ENCODE measurements at regions not wholly inside any gene's neighbourhood (a gene's known extent, or its start where the extent isn't known, plus 50 kb on each side); places are given as distances from the start of the nearest gene placed in this dataset.
"Not testable (repeated sequence)": the region's sequence is repeated elsewhere in the genome, so short reads cannot be mapped to it uniquely, and the experiment has no call there.

- DNase-seq (ENCODE audit: low spot score), result no peak
Observed at GRCh38 chr3:40753291-40753770, 228.6 kb downstream of the ZNF621 start.

DNA sequence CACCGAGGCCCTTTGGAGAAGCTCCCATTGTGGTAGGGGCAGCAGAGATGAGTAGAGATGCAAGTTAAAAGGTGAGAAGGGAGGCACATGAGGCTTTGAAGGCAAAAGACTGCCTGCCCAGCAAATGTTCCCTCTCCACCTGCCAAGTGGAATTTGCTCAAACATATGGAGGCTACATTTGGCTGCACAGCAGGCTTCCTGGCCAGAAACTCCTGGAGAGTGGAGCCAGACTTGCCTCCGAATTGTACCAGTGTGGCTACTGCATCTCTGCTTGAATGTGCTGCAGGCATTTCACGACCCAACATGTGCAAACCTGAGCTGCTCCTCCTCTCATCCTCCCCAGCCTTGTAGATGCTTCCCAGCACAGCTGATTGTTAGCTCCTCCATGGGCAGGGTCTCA lies 229.2 kb downstream of the ZNF621 start:
- no peak for DNase-seq (ENCODE audit: low spot score)

GRCh38 chr3:40754994-40755393 lies 230.2 kb downstream of the ZNF621 start:
- no peak for DNase-seq (ENCODE audit: low spot score)

DNA sequence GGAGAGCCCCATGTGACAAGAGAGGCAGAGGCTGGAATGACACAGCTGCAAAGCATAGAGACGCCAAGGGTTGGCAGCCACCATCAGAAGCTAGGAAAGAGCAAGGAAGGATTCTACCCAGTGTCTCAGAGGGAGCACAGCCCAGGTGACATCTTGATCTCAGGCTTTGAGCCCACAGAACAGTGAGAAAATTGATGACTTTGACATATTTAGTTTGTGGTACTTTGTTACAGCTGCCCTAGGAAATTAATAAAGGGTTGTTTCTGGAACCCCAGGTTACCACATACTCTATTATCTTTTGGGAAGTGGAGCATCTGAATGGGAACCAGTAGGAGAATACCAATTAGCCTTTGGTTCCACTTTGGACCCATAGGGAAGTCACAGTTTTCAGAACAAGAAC lies 231.7 kb downstream of the ZNF621 start:
- no peak for DNase-seq (ENCODE audit: low spot score)

- DNase-seq (ENCODE audit: low spot score), result not testable (repeated sequence)
Observed at GRCh38 chr3:40762771-40763170, 238.0 kb downstream of the ZNF621 start.

DNA sequence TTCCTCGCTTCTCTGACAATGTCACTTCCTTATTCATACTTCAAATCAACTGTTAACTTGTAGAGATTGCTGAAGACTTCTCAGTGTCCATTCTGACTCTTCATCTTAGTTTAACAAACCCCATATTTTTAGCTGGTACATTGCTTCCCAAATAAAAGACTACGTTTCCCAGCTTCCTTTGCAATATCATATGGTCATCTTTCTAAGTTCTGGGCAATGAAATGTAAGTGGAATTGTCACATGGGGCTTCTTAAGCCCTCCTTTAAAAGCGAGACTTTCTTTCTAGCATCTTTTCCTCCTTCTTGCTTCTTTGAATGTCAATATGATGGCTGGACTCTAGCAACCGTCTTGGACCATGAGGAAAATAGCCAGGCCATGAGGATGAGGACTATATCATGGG lies 239.0 kb downstream of the ZNF621 start:
- DNase-seq (ENCODE audit: low spot score), result no peak

DNA sequence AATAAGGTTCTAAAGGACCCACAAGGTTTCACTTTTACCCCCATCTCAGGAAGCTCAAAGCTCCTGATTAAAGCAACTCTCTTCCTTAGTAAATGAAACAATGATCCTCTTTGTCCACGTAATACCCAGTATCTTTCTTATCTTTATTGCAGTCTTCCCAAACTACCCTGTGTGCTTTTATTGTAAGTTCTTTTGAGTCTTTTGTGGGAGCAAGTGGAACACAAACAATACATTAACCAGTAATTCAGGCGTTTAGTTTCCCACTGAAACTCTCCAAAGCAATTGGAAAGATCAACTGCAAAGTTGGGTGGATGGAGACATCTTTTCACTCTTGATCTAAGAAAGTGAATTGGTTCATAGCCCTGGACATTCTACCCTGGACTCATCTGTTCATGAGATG lies 240.0 kb downstream of the ZNF621 start:
- DNase-seq (ENCODE audit: low spot score), result no peak

- DNase-seq (ENCODE audit: low spot score), result no peak
Observed at GRCh38 chr3:40765884-40766283, 241.1 kb downstream of the ZNF621 start.

DNA sequence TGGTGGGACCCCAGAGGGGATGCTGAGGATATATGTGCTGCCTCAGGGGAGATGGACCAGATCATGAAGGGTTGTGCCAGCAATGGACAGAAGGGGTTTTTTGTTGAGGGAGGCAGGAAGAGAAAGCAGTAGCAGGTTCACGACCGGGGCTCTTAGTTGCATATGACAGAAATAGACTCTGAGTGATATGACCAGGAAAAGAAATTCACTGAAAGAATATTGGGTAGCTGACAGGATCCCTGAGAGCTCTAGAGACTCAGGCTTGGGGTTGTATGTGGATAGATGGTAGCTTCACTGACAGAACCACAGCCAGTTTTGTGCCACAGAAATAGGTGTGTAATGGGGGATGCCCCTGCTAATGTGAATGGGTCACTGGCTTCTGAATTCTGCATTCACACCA lies 241.6 kb downstream of the ZNF621 start:
- no peak for DNase-seq (ENCODE audit: low spot score)

DNA sequence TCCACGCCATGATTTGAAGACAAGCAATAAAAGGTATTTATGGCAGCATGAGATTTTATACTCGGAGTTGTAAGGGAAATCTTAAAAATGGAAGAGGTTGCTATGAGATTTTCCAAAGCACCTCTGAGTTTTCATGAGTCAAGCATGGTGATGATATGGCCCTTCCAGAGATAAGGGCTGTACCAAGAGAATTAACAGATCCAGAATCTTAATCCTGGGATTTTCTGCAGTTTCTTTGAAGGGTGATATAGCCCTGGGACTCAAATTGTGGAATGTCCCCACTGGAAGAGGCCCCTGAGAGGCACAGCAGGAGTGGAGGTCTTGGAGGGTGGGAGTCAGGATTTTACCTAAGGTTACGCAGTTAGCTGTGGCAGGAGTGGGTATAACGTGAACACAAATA lies 243.3 kb downstream of the ZNF621 start:
- no peak for DNase-seq (ENCODE audit: low spot score)

GRCh38 chr3:40768536-40768935 lies 243.8 kb downstream of the ZNF621 start:
- no peak for DNase-seq (ENCODE audit: low spot score)

DNA sequence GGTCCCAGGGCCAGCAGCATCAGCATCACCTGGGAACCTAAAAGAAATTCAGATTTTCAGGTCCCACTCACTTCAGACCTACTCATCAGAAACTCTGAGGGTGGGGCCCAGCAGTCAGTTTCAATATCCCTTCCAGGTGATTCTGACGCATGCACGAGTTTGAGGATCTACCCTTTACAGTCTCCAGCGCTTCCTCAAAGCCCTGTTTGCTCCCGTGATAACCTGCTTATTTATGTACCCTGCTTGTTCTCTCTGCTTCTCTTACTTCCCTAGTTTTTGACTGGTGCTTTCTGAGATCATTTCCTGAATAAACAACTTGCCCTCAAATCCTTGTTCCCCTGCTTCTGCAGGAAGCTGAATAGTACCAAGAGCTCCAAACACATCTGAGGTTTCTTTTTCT lies 245.3 kb downstream of the ZNF621 start:
- DNase-seq (ENCODE audit: low spot score), result no peak

DNA sequence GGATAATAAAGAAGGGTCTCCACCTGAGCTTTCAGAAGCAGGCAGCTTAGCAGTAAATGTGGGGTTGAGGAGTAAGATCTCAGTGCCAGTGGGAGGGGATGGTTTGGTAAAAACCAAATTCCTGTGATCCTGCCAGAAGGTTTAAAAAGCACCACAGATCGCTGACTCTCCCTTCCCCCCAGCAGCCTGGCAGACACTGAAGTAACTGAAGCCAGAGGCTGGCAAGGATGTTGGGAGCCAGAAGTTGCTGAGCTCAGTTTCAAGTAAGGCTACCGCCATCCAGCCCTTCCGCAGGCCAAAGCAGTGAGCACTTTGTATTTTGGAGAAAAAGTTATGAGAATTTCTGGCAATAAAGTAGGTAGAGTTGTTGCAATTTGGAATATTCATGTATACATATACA lies 246.4 kb downstream of the ZNF621 start:
- no peak for DNase-seq (ENCODE audit: low spot score)

GRCh38 chr3:40779039-40779438 lies 254.3 kb downstream of the ZNF621 start:
- DNase-seq (ENCODE audit: low spot score), result no peak

DNA sequence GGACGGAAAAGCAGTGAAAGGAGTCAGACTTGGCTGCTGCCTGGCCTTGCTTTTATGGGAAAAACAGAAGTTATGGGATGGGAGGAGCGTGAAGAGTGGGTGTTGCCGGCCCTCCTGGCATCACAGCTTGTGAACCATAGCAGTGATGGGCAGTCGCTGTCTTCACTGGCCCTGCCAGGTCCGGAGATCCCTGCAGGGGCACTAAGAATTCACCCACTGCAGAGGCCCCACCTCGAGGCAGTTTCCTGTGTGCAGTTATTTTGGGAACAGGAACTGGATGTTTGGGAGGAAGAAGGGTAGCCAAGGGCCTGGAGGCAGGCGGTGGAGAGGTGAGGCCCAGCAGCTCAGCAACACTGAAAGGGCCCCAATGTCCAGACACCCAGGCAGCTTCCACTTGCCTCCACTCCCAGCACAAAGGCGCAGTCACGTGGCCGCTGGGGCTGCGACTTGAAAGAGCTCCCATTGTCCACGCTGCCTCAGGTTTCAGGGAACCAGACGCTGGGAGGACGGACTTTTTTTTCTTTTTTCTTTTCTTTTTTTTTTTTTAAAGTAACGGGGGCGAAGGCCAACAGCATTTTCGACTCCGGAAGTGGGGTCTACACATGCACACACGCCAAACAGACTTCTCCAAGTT lies 255.6 kb downstream of the ZNF621 start:
- peak; percentile 75 for DNase-seq (ENCODE audit: low spot score)

DNA sequence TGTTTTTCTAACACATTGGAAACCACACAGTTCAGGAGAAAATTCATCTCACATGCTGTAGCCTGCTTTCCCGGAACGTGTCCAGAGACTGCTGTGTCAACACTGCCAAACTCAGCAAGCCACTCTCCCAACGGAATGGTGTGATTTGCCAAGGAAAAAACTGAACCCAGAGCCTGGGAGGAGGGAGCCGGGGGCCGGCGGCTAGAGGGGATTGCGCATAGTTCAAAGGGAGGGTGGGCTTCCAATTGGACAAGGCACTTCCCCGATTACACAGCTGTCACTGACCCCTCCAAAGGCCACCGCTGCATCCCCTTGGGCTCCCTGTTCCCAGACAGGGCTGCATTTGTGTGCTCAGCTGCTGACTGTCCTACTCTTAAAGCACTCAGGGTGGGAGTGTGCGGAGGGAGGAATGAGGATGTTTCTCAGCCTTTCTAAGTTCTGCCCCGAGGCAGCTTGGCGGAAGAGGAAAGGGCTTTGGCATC lies 256.2 kb downstream of the ZNF621 start:
- peak; percentile 60 for DNase-seq (ENCODE audit: low spot score)

DNA sequence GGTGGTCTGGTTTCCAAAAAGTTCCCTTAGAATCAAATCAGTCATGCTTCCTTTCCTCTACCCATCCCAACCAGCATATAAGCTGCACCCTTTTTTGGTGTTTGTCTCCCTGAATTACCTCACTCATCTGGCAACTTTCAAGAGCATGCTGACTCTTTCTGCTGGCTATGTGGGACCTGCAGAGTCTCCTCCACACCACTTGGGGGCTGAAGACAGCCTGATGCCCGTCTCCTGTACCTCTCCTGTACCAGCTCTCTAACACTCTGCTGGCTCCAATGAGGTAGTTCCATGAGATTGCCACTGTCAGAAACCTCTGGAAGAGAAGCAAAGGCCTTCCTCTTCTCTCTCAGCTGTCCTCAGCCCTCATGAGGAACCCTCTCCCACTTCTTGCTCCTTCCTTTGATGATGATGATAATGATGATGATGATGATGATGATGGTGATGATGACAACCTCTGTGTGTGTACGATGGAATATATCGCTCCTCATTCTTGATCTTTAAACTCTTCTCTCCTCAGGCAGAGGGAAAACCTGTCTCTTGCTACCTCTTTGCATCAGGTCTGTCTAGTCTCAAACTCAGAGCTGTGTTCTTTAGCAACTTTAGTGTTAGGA lies 257.5 kb downstream of the ZNF621 start:
- no peak for DNase-seq (ENCODE audit: low spot score)

DNA sequence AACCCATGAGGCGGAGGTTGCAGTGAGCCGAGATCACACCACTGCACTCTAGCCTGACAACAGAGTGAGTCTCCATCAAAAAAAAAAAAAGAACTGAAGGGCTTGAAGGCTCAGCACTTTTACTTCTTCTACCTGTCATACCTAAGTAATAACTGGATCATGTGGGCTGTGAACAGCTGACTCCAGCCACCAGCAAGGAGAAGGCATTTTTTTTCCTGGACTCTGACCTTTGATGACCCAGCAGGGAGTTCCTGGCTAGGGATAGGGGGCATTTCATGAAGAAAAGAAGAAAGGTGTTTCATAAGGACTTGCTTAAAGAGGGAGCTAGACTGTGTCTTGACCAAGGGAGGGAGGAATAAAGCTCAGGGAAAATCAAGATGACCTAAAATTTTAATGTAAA lies 266.0 kb downstream of the ZNF621 start:
- no peak for DNase-seq (ENCODE audit: low spot score)

DNA sequence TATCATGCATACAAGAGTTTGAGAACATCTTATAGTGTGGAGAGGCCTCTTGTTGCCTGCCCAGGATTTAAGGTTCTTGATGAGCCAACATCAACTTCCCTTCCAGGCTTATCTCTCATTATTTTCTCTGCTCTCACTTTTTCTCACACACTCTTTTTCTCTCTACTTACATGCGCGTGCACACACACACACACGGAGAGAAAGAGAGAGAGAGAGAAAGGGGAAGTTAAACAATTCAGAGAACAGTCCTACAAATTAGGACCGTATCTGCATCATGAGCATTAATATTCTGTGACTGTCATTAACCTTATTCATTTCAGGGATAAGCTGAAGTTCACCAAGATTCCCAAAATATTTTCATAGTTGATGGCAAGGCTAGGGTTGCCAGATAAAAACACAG lies 269.0 kb downstream of the ZNF621 start:
- DNase-seq (ENCODE audit: low spot score), result no peak

- DNase-seq (ENCODE audit: low spot score), result no peak
Observed at GRCh38 chr3:40800343-40800742, 275.6 kb downstream of the ZNF621 start.

- no peak for DNase-seq (ENCODE audit: low spot score)
Observed at GRCh38 chr3:40801284-40801741, 276.6 kb downstream of the ZNF621 start.

GRCh38 chr3:40803311-40803710 lies 278.6 kb downstream of the ZNF621 start:
- DNase-seq (ENCODE audit: low spot score), result no peak

- DNase-seq (ENCODE audit: low spot score), result no peak
Observed at GRCh38 chr3:40805456-40805855, 280.7 kb downstream of the ZNF621 start.

DNA sequence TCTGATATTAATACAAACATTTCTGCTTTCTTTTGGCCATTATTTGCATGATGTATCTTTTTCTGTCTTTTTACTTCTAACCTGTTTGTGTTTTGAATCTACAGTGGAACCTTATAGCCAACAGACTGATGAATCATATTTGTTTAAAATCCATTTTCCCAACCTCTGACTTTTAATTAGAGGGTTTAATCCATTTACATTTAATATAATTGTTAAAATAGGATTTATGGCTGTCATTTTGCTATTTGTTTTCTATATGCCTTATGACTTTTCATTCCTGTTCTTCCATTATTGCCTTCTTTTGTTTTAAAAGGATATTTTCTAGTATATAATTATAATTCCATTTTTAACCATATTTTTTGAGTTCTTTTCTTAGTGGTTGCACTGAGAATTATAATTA lies 286.1 kb downstream of the ZNF621 start:
- no peak for DNase-seq (ENCODE audit: low spot score)
